Large intestine (tissue), 3 donors: ENCODE measurements at regions not wholly inside any gene's neighbourhood (a gene's known extent, or its start where the extent isn't known, plus 50 kb on each side); places are given as distances from the start of the nearest gene placed in this dataset.

ENCODE experiments used
- DNase-seq, 2 donors: peaks; one replicate each; pipeline versions ENCODE4 v3.0.0 to v3.0.0-alpha.2; 2013
- H3K27ac ChIP-seq: one replicate; pipeline ENCODE4 v1.5.1; 2013; ENCODE audit warnings: low read length
- H3K27me3 ChIP-seq: 2 replicates; pipeline ENCODE4 v1.6.1; 2013; ENCODE audit warnings: low read length; ENCODE audit not compliant: control insufficient read depth, insufficient read depth
- H3K36me3 ChIP-seq: 2 replicates; pipeline ENCODE4 v1.6.1; 2013; ENCODE audit warnings: low read length; ENCODE audit not compliant: control insufficient read depth, insufficient read depth
- H3K4me1 ChIP-seq: one replicate; pipeline ENCODE4 v1.6.1; 2013; ENCODE audit warnings: low read length; ENCODE audit not compliant: control insufficient read depth, insufficient read depth
- H3K4me3 ChIP-seq: one replicate; pipeline ENCODE4 v1.5.1; 2013; ENCODE audit warnings: low read length
- H3K9me3 ChIP-seq: one replicate; pipeline ENCODE4 v1.6.1; 2013; ENCODE audit warnings: mild to moderate bottlenecking, low read depth, low read length, moderate library complexity; ENCODE audit not compliant: control insufficient read depth
- WGBS: methylation state at CpG from one replicate; pipeline ENCODE4 v1.1.5; 2013; ENCODE audit warnings: low lambda C conversion rate; ENCODE audit not compliant: insufficient coverage; 5-methylcytosine and 5-hydroxymethylcytosine counted together

- Histone ChIP-seq H3K4me1 (no peaks in the 10 kb centered on the region), H3K27ac (no peak overlapping the region), H3K4me3 (no peak overlapping the region), H3K9me3 (no peaks in the 10 kb centered on the region), H3K27me3 (no peaks in the 10 kb centered on the region), H3K36me3 (no peaks in the 10 kb centered on the region)
- no CpG with 5 or more reads among the region's 2 CpGs for WGBS
- no peak for DNase-seq
These were observed 641.4 kb downstream of the PDCD6IP start for GRCh38 chr3:34439796-34440195.

DNA sequence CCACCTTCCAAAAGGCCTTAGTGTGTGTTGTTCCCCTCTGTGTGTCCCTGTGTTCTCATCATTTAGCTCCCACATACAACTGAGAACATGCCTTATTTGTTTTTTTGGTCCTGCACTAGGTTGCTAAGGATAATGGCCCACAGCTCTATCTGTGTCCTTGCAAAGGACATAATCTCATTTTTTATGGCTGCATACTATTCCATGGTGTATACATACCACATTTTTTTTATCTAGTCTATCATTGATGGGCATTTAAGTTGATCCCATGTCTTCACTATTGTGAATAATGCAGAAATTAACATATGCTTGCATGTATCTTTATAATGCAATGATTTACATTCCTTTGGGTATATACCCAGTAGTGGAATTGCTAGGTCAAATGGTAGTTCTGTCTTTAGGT lies 645.7 kb downstream of the PDCD6IP start:
- Histone ChIP-seq H3K36me3 (no peaks in the 10 kb centered on the region), H3K4me3 (no peak overlapping the region), H3K4me1 (no peaks in the 10 kb centered on the region), H3K9me3 (no peaks in the 10 kb centered on the region), H3K27me3 (no peaks in the 10 kb centered on the region), H3K27ac (no peak overlapping the region)
- no peak for DNase-seq

GRCh38 chr3:34449305-34449704 lies 650.9 kb downstream of the PDCD6IP start:
- no peaks in the 10 kb centered on the region for H3K27me3 ChIP-seq
- no peak overlapping the region for H3K4me3 ChIP-seq
- no peak for DNase-seq
- H3K36me3 ChIP-seq: no peaks in the 10 kb centered on the region
- WGBS: 80% methylated on average over 1 of the region's 3 CpGs
- H3K4me1 ChIP-seq: no peaks in the 10 kb centered on the region
- H3K9me3 ChIP-seq: no peaks in the 10 kb centered on the region
- H3K27ac ChIP-seq: no peak overlapping the region

GRCh38 chr3:34463414-34463813 lies 665.0 kb downstream of the PDCD6IP start:
- no peak overlapping the region for H3K4me3 ChIP-seq
- H3K27me3 ChIP-seq: no peaks in the 10 kb centered on the region
- no peaks in the 10 kb centered on the region for H3K4me1 ChIP-seq
- no peak for DNase-seq
- H3K36me3 ChIP-seq: no peaks in the 10 kb centered on the region
- WGBS: no CpG with 5 or more reads among the region's 1 CpG
- peaks cover 17% of the 10 kb centered on the region for H3K9me3 ChIP-seq
- H3K27ac ChIP-seq: no peak overlapping the region

DNA sequence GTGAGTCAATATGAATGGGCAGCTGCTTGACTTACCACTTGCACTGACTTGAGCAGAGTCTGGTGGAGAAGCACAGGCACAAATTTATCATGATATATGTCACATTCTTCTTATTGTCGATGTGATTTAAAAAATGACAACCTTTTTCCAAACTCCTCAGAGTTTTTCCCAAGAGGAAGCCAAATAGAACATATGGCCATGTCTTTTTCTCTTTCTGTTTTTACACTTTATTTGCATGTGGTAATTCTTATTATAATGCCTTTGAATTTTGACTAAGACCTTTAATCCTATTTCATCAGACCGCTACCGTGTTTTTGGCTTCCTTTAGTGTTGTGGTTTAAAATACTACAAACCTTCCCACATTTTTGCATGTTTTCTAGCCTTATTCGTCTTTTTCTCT lies 666.2 kb downstream of the PDCD6IP start:
- Histone ChIP-seq H3K27me3 (no peaks in the 10 kb centered on the region), H3K9me3 (peaks cover 10% of the 10 kb centered on the region), H3K4me3 (no peak overlapping the region), H3K36me3 (no peaks in the 10 kb centered on the region), H3K4me1 (no peaks in the 10 kb centered on the region), H3K27ac (no peak overlapping the region)
- no peak for DNase-seq
- 96% methylated on average over 4 of the region's 4 CpGs for WGBS

DNA sequence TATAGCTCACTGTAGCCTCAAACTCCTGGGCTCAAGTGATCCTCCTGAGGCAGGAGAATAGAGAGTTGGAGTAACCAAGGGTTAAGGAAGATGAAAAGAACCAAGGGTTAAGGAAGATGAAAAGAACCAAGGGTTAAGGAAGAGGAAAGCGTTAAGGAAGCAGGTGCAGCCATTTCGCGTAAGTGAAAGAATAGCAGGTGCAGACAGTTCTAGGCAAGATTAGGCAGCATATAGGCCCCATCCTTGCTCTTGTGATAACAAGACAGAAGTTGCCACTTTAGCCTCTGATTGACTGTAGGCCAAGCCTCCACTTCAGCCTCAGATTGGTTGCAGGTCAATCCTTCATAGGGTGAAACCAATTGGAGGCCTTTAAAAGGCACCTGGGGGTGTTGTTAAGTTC lies 677.4 kb downstream of the PDCD6IP start:
- Histone ChIP-seq H3K4me1 (no peaks in the 10 kb centered on the region), H3K4me3 (no peak overlapping the region), H3K27me3 (no peaks in the 10 kb centered on the region), H3K27ac (no peak overlapping the region), H3K9me3 (peaks cover 3% of the 10 kb centered on the region), H3K36me3 (no peaks in the 10 kb centered on the region)
- 86% methylated on average over 1 of the region's 3 CpGs for WGBS
- DNase-seq: no peak

DNA sequence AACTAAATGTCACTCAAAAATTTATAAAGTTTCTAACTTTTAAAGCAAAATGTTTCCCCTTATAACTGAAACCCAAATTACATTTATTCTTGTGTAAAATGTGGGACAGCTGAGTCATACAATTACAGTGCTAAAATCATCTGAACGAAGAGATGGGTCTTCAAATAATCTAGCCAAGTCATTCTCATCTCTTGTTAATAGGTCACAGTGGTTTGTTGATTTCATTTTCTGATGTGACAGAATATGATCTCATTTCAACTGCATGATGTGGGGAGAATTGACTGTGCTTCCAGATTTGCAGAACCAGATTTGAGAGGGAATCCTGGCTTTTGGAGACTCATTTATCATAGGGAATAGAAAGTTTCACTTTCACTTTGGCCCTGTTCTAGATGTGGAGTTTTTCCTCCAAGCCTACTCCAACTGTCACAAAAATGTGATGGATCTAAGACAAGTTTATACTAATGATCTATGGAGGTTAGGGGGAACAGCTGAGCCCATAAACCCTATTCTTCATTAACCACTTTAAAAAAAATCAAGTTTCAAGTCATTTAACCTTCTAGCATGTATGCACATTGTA lies 685.0 kb downstream of the PDCD6IP start:
- Histone ChIP-seq H3K9me3 (no peaks in the 10 kb centered on the region), H3K4me3 (no peak overlapping the region), H3K27ac (no peak overlapping the region), H3K4me1 (no peaks in the 10 kb centered on the region), H3K36me3 (no peaks in the 10 kb centered on the region), H3K27me3 (no peaks in the 10 kb centered on the region)
- DNase-seq: no peak
- WGBS: 100% methylated on average over 1 of the region's 1 CpG

DNA sequence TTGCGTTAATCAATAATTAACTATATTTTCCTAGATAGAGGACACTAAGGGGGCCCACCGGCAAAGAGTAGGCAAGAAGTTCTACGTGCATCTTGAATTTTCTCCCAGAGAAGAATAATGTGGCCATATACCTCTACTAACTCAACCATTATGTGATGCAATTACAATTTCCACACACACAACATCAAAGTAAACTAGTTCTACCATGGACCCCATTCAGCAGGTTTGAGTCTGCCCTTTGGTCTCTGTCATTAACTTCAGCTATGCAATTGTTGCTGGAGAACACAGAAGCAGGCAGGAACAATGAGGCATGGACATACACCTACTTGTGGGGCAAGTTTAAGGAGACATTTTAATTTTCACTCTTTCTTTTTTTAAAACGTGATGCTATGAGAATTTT lies 705.9 kb downstream of the PDCD6IP start:
- no peaks in the 10 kb centered on the region for H3K9me3 ChIP-seq
- H3K27ac ChIP-seq: peak overlapping the region; percentile 64
- peaks cover 11% of the 10 kb centered on the region for H3K4me1 ChIP-seq
- no peaks in the 10 kb centered on the region for H3K36me3 ChIP-seq
- H3K4me3 ChIP-seq: no peak overlapping the region
- H3K27me3 ChIP-seq: no peaks in the 10 kb centered on the region
- WGBS: 67% methylated on average over 3 of the region's 4 CpGs
- DNase-seq: peak; percentile 81 to 88

DNA sequence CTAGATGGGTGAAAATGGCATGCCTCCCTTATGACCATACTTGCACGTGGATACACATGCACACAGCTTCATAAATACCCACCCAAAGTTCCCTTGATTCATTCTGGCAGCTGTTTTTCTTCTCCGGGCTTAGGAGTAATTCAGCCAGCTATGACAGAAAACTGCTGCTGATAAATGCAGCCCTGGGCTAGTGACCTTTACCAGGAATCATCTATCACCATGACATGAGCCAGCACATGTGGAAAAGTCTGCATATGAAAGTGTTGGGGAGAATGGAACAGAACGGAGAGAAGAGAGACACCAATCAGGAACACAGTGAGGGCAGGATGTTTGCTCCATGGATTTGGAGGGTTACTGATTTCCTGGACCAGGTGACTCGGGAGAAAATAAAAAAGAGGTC lies 706.3 kb downstream of the PDCD6IP start:
- DNase-seq: peak; percentile 16 to 58
- H3K36me3 ChIP-seq: no peaks in the 10 kb centered on the region
- H3K4me1 ChIP-seq: peaks cover 11% of the 10 kb centered on the region
- H3K4me3 ChIP-seq: no peak overlapping the region
- peak overlapping the region; percentile 64 for H3K27ac ChIP-seq
- no peaks in the 10 kb centered on the region for H3K27me3 ChIP-seq
- no peaks in the 10 kb centered on the region for H3K9me3 ChIP-seq
- no CpG with 5 or more reads among the region's 4 CpGs for WGBS

- peaks cover 7% of the 10 kb centered on the region for H3K4me1 ChIP-seq
- no peak overlapping the region for H3K27ac ChIP-seq
- no peak overlapping the region for H3K4me3 ChIP-seq
- no peaks in the 10 kb centered on the region for H3K36me3 ChIP-seq
- no peak for DNase-seq
- no peaks in the 10 kb centered on the region for H3K27me3 ChIP-seq
- no peaks in the 10 kb centered on the region for H3K9me3 ChIP-seq
These were observed 710.3 kb downstream of the PDCD6IP start for GRCh38 chr3:34508732-34509131.

DNA sequence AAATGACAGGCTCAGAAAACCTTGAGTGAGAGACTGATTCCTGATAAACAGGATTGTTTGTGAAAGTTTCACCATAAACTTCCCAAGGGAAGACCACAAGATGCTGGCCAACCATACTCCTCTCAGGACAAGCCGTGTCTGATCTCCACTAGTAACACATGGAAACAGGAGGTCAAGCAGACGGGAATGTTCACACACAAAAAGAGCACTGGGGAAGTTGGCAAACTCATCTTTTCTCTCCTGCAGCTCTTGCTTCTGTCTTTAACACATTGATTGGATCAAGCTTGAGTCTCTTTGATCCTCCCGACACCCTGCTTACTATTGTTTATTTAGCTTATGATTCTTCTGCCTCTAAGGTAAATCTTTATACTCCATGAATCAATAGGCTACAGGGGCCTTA lies 713.5 kb downstream of the PDCD6IP start:
- Histone ChIP-seq H3K27ac (no peak overlapping the region), H3K4me3 (no peak overlapping the region), H3K4me1 (no peaks in the 10 kb centered on the region), H3K36me3 (no peaks in the 10 kb centered on the region), H3K9me3 (no peaks in the 10 kb centered on the region), H3K27me3 (no peaks in the 10 kb centered on the region)
- no peak for DNase-seq
- 40% methylated on average over 1 of the region's 3 CpGs for WGBS
